ENCODE measurements at regions not wholly inside any gene's neighbourhood (a gene's known extent, or its start where the extent isn't known, plus 50 kb on each side); places are given as distances from the start of the nearest gene placed in this dataset.

DNA sequence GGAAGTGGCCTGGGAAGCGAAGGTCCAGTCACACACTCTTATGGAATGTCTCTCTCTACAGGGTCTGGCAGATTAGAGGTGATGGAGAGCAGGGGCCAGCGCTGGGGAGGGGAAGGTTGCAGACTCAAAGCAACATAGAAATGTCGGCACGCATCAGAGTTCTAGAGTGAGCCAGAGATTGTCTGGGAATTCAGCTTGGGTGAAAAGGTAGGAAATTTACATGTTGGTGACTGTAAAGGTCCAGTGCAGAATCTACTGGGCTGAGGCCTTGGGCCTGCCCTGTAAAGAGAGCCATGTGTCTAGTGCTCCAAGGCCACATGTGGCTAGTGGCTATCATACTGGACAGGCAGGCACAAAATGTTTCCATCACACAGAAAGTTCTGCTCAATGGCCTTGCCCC, 80.8 kb downstream of the FOXA2 start:
- DNase-seq: no peak

DNA sequence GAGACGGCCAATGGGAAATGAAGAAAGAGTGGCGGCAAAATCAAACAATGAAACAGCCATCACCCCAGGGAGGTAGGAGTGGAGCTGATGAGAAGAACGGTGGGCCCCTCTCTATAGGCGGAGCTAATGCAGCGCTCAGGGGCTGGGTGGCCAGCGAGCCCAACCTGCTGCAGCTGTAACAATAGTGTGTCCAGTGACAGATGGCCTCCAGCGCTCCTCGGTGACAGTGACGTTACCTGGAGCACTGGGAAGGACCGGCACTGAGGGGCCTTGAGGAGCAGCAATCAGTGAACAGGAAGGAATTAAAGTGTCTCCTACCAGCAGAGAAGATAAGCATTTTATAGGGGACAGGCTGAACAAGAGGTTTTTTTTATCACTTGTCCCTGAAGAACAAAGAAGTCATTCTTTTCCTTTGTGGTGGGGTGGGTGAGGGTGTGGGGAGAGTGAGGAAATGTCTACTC, 81.6 kb downstream of the FOXA2 start:
- no peak for DNase-seq

DNA sequence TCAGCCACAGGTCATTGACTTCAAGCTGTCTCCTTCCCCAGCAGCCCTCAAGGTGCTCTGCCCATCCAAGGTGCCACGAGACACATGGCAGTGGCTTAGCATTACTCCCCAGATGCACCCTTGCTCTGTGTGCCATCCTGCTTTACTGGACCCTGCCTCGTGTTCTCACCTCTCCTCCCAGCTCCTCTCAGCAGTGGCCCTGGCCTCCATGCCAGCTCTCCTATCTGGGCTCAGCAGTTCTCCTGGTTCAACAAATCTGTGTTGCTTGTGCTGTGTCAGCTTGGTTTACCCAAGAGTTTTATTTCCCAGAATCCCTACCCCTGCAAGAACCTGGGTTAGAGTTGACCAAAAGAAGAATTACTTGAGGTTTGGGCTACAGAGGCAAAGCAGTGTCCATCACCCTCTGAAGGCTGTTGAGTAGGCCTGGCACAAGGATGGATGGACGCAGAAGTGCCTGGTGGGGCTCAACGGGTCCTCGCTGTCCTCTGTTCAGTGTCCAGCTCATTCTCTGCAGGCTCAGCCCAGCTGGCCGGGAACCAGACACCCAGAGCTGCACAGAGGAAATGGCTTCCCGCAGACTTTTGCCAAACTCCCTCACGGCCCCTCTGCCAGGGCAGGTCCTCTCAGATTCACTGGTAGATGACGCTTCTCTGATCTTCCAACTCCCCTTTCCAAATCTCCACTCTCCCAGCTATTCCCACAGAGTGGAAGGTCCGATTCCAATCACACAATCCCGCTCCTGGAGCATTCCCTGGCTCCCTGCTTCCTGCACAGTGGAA, 82.6 kb downstream of the FOXA2 start:
- no peak for DNase-seq

DNA sequence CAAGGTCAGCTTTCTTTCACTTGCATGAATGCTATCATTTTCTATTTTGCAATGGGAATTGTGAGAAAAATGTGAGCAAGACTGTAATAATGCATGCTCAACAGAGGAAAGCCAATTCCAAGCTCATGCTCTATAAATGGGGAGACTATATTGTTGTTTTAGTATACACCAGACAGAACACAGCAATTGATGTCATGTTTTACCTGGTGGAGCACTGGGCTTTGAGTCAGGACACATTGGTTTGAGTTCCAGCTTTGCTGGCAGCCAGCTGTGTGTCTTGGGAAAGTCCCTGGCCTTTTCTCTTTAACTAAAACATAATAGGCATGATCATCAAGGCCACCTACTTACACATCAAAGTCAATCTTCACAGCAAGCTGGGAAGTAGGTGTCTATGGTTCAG, 83.3 kb downstream of the FOXA2 start:
- no peak for DNase-seq

DNA sequence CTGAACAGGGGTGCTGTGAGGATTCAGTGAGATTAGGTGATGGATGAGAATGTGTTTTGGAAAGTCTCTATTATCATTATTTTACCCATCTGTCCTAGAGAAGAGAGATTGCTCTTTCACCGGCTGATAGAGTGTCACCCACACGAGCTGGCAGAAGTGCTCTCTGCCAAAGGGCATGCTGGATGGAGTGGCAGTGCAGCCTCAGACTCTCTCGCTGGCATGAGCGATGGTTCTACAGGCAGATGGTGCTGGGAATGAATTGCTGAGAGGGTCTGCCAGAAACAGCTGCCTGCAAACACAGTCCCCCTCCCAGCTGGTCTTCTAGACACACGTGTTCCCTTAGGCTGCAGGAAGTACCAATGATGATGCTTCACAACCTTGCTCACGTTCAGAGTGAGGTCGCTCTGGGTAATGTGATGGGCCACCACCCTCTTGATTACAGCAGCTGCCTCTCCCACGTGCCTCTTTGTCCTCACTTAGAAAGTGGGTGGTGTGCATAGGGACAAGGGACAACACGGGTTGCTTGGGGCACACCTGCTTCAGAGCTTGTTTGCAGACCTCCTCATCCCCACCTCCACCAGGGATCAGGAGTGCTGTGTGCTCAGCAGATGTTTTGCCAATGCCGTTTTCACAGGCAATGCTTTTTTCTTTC, 84.7 kb downstream of the FOXA2 start:
- DNase-seq: peak; percentile 97

DNA sequence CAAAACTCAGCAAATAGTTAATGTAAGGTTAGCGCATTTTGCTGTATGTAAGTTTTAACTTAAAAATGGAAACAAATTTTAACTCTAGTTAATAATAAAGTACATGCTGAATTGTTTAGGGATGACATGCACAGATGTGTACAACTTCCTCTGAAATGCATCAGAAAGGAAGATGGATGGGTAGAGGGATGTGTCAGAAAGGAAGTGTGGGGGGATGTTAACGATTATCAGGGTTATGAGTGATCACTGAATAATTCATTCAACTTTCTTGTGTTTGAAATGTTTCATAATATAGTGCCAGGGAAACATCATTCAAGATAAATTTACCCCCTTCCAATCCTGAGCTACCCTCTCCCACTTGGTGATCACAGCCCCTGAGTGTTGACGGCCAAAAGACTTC, 87.6 kb downstream of the FOXA2 start:
- DNase-seq: no peak

DNA sequence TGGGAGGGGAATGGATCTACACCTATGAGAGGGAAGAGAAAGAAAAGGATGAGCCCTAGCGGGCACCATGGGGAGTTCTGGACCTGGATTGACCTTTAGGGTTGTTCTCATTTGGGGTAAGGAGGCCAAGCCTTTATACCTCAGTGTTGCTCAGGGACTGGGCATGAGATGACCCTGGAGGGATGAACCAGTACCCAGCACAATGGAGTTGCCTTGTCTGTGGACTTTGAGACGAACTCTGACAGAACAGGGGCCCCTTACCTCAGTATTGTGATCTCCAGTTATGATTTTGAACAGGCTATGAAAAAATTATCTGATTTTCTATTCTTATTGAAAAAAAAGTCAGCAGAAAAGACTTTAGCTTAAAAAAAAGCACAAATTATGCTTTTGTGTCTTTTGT, 88.6 kb downstream of the FOXA2 start:
- no peak for DNase-seq

DNA sequence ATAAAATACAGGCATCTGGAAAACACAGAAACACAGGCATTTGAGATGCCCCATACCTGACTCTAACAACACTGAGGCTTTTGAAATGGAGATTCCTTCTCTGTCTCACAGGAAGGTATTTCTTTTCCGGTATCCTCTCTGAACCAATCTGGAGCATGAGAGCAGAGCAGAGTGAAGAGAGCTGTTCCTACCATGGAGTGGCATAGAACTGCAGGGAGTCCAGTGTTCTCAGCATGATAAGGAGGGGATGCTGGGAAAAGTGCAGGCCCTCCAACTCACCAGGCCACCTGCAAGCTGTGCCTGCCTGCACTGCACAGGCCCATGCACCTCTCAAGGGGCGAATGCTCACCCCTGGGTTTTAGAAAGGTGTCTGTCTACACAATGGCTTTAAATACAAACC, 89.2 kb downstream of the FOXA2 start:
- DNase-seq: no peak

DNA sequence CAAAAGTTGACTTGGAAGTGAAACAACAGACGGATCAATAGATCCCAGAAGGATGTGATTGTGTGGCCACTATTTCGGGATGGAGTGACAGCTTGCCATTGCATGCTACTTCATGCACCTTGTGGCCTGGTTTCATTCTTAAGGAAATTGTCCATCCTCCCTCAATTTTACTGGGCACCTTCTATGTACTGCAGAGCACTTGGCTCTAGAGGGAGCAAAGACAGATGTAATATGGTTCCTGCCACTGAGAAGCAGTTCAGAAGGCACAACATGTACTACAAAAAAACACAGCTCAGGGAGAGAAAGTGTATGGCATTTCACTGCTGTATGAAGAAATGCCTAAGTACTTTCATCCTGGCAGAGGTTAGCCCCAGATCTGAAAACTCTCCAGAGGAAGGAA, 91.9 kb downstream of the FOXA2 start:
- DNase-seq: no peak

DNA sequence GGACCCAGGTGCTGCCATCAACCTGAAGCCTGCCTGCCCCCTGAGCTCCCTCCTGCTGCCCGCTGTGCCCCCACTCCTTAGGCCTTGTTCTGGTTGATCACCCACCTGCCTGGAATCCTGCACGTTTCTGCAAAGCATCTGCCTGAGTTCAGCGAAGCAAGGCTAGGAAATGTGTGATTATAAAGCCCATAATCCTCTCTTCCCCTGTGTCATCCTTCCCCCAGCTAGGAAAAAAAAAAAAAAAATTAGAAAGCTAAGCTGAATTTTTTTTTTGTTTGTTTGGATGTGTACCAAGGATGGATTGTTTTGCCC, 93.2 kb downstream of the FOXA2 start:
- DNase-seq: no peak

DNA sequence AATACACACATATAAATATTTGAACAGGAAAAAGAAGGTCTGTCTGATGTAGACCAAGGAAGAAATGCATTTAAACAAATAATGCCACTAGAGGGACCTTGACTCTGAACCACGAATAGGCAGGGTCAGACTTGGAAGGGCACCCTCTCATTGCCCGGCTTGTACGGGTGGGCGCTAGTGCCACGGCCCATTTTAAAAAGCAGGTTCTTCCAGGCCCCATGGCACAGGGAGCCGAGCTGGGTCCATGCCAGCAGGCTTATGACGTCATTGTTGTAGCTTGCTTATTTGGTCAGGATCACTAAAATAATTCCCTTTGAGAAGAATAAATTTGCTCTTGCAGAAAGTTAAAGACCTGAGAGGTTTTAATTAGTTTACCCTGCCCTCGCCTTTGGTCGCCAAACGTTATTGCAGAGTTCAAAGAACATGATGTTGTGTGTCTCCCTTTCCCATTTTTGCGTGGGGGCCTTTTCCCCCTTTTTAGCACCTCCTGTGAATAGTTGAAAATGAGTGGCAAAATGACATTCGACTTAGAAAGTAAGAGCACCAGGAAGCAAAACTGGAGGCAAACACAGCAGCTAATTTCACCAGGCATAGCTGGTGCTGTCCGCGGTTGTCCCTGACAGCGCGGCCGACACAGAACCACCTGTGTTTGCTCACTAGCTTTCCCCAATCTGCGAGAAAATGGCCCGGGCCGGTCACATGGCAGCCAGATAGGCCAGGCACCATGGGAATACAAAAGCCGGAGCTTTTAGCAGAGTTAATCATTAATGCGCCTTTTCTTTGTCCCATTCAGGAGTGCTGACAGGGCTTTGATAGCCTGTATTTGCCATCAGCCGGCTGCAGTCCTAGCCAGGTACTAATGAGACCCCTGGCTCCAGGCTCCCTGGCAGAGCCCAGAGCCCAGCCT, 93.8 kb downstream of the FOXA2 start:
- peak; percentile 96 for DNase-seq

DNA sequence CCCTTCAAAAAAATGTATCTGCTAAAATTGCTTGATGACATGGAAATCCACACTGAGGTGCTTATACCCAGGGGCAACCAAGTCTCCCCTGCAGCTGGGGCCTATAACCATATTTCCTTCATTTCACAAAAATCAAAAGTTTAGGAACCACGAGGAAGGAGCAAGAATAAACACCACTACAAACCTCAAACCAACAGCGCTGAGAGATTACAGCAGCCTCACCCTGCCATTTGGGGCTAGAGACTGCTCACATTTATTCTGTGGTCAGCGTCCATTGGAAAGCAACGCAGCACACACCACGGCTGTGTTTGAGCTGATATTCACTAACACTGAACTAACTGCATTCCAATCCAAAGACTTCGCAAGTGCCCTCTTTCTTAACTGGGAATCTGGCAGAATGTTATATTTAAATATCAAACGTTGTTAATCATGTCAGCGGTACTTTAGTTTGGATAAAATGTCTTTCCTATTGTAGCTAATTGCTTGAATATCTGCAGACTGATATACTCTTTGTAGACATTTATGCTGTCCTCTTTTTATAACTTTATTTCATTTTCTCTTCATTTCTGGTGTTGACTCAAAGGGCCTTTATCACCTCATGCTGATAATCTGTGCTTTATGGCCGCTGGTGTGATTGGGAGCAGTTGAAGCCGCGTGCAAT, 94.6 kb downstream of the FOXA2 start:
- DNase-seq: no peak

DNA sequence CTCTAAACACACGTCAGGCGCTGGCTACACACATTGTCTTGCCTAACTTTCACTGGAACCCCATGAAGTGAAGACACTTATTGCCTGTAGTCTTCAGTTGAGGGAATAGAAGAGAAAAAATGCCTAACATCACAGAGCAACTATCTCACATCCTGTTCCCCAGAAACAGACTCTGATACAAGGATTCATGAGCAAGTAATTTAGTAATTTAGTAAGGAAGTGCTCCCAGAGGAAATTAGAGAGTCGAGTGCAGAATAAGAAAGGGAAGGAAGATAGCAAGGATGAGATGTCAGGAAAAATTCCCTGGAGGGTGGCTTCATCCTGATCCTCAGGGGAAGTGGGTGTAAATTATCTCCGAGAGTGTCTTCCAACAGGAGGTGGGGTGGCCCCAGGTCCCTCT, 104.0 kb downstream of the FOXA2 start:
- DNase-seq: no peak

DNA sequence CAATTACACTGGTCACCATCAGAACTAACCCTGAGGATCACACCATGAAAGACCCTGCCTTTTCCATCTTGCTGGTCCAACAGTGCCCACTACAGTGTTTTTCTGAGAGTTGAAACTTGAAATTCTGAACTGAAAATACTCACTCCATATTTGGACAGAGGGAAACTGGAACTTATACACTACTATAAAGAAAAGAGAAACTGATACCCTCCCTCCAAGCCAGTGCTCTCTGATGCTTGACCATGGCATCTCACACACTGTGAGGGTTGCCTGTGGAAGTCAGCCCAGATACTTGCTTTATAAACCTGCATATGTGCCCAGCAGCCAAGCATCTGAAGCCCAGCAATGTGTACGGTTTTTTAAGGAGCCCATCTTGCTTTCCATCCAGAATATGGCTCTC, 108.7 kb downstream of the FOXA2 start:
- DNase-seq: no peak

DNA sequence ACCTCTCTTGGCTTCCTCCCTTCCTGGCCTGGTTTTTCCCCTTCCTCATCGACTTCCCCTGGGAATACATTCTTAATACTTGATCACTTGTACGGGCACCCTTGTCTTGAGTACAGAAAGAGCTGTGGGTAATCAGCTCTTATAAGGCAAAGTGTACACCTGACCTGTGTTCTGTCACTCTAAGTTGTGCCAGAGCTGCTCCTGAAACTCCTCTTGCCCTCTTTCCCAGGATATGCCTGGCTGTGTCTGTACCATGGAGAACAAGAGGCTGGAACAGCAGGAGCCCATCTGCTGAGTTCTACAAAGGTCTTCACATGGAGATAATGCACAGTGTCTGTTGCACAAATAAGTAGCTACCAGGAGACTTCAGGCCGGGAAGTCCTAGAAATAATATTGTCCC, 110.1 kb downstream of the FOXA2 start:
- DNase-seq: no peak

DNA sequence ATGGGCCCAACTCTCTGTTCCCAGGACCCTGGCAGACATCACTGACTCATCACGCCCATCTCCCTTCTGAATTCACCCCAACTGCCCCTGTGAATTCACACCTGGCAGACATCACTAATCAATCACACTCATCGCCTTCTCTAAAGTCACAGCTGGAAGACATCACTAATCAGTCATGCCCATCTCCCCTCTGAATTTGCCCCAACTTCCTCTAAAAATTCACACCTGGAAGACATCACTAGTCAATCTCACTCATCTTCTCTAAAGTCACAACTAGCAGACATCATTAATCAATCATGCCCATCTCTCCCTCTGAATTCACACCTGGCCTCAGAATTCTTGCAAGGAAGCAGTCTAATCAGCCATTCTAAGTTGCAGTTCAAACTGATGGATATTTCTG, 111.1 kb downstream of the FOXA2 start:
- no peak for DNase-seq

DNA sequence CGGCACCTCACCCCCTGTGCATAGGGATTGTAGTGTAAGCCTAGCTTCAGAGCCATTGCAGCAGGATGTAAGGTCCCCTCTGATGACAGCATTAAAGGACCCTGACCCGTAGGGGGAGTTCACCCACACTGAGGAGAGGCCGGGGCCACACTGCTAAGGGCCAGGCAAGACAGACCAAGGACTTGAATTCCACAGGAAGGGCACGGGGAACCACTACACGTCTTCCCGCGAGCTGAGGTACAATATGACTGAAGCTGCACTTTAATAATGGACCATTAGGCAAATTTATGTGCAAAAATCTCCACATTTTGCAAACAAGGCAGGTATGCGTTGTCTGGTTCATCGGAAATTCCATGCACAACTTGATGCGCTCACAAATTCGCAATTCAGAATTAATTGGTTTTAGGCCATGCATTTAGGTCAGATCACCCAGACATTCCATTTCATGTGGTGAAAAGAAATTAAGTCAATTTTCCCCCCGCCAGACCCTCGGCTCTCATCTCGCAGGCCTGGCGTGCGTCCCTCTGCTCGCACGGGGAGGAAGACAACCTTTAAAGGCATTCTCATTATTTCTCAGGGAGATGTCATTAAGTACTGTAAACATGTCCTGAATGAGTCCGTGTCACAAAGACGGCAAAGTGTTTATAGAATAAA, 111.8 kb downstream of the FOXA2 start:
- no peak for DNase-seq

DNA sequence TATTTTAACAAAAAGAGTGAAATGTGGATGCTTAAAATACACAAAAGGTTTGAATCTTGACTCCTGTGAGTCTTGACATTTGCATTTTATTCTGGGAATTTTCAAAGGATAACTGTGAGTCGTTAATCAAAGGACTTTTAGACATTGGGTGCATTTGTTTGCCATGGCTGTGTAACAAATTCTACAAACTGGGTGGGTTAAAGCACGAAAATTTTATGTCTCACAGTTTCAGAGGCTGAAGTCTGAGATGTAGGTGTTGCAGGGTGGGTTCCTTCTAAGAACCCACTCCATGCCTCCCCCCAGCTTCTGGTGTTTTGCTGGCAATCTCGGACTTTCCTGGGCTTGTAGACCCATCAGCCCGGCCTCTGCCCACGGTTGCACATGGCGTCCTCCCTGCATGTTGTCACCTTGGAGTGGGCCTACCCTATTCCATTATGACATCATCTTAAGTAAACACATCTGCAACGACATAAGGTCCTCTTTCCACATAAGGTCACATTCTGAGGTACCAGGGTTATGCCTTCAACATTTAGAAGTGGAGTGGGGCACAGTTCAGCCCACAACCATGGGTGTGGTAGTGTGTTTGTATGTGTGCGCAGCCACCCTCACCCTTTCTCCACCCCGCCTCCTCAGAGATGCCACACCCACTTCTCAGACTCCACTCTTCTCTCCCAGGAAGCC, 113.1 kb downstream of the FOXA2 start:
- DNase-seq: no peak

DNA sequence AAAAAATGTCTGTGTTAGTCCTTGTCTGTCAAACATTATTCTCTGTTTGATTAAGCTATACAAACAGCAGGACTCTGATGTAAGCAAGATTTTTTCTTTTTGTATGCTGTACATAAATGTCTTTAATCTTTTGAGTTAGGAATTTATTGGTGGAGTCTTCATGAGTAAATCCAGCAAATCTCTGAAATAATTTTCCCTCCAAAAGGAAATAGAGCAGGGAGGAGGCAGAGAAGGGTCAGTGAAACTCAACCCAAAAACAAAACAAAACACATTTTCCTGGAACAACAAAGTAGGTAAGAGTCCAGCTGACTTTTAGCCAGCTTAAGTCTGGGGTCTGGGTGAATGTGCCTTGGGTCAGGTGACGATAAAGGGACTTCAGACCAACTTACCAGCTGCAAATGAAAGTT, 113.7 kb downstream of the FOXA2 start:
- no peak for DNase-seq

DNA sequence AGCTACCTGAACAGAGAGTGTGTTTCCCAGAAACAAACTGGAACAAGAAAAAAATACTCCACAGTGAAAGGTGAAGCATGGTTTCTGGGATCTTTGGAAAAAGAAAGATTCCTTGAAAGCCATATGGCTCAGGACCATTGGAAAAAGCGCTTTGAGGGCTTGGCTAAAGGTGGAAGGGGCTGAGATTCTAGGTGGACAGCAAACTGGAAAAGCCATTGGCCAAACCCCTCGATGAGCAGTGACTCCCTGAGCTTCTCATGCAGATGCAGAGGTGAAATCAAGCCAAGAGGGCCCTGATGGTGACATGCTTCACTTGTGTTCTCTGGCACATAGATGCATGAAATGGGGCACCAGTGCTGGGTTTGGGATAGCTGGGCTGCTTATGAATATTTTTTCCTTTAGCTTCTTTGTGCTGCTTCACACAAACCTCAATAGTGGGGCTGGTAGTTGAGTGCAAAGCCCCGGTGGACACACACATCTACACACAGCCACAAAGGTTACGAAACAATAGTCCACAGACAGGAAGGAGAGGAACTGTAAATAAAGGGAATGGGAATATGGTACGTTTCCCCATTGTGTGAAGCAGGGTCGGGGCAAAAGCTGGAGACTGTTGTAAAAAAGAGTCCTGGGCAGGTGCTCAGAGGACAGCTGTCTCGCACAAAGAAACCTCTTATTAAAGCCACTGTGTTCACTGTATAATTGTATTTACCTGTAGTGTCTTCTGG, 117.8 kb downstream of the FOXA2 start:
- peak; percentile 98 for DNase-seq

Data from NCI-H2081 treated with DMSO at 0.1 percent for 48 hours (cell line).